ENCODE measurements at regions not wholly inside any gene's neighbourhood (a gene's known extent, or its start where the extent isn't known, plus 50 kb on each side); places are given as distances from the start of the nearest gene placed in this dataset.
A peak's percentile ranks its signal among the peaks of the same experiment; 100 is the strongest.

DNA sequence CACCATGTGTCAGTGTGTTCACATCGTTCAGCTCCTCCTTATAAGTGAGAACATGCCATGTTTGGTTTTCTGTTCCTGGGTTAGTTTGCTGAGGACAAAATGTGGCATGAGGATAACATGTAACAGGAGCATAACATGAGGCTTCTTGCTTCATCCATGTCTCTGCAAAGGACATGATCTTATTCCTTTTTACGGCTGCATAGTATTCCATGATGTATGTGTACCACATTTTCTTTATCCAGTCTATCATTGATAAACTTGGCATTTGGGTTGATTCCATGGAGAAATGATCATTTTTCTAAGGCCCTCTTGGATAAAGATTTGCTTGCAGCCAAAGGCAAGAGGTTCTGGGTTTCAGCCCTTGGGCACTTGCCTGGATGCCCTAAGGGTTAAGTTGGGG, 128.5 kb upstream of the ZEB1 start:
- DNase-seq = no peak
- Histone ChIP-seq H3K9me3 (no peaks in the 10 kb centered on the region), H3K27ac (no peak overlapping the region), H3K4me1 (peaks cover 5% of the 10 kb centered on the region), H3K36me3 (ENCODE audit: insufficient read depth in 1 of 2, low read depth in 1 of 2) (no peaks in the 10 kb centered on the region), H3K27me3 (ENCODE audit: insufficient read depth in 3 of 3, low read length in 2 of 3) (no peaks in the 10 kb centered on the region), H3K4me3 (no peak overlapping the region)
- TF ChIP-seq, protein P1, sequence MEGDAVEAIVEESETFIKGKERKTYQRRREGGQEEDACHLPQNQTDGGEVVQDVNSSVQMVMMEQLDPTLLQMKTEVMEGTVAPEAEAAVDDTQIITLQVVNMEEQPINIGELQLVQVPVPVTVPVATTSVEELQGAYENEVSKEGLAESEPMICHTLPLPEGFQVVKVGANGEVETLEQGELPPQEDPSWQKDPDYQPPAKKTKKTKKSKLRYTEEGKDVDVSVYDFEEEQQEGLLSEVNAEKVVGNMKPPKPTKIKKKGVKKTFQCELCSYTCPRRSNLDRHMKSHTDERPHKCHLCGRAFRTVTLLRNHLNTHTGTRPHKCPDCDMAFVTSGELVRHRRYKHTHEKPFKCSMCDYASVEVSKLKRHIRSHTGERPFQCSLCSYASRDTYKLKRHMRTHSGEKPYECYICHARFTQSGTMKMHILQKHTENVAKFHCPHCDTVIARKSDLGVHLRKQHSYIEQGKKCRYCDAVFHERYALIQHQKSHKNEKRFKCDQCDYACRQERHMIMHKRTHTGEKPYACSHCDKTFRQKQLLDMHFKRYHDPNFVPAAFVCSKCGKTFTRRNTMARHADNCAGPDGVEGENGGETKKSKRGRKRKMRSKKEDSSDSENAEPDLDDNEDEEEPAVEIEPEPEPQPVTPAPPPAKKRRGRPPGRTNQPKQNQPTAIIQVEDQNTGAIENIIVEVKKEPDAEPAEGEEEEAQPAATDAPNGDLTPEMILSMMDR (IDR thresholded peaks at IDR 0.05) = no peak
- 93 to 100% (median 98%) methylated on average over 2 of the region's 2 CpGs for WGBS, 3 donors
- no peak for ATAC-seq
- intact Hi-C loops (cut with DNase I) = no loop called here

- intact Hi-C loops (cut with DNase I) = no loop called here
- DNase-seq (no peak), ATAC-seq (no peak)
- TF ChIP-seq, protein P1 (IDR thresholded peaks at IDR 0.05) = no peak
- H3K36me3 ChIP-seq (ENCODE audit: insufficient read depth in 1 of 2, low read depth in 1 of 2) = no peaks in the 10 kb centered on the region
- H3K4me1 ChIP-seq = no peaks in the 10 kb centered on the region
- no peaks in the 10 kb centered on the region for H3K9me3 ChIP-seq
- H3K27me3 ChIP-seq (ENCODE audit: insufficient read depth in 3 of 3, low read length in 2 of 3) = no peaks in the 10 kb centered on the region
- no peak overlapping the region for H3K27ac ChIP-seq
- WGBS, 3 donors = 94 to 97% (median 96%) methylated on average over 6 of the region's 6 CpGs
- H3K4me3 ChIP-seq = no peak overlapping the region
Observed at GRCh38 chr10:31192475-31192874, 126.5 kb upstream of the ZEB1 start.

DNA sequence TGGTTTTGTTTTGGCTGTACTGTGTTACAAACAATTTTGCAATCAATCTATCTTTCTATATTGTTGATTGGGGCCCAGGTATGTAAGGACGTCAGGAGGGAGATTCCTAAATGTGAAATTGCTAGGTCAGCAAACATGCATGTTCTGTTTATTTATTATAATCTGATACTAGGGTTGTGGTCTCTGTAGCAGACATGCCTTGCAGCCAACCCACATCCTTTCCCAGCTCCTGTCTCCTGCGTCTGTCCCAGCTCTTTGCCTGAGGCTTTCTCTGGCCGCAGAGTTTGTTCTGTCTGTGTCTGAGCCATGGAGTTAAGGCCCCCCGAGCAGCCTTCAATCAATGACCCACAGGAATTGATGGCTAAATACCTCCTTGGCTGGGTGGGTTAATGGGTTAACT, 124.0 kb upstream of the ZEB1 start:
- DNase-seq (no peak), ATAC-seq (no peak)
- H3K4me1 ChIP-seq = no peaks in the 10 kb centered on the region
- intact Hi-C loops (cut with DNase I) = no loop called here
- H3K27ac ChIP-seq = no peak overlapping the region
- no peaks in the 10 kb centered on the region for H3K9me3 ChIP-seq
- H3K27me3 ChIP-seq (ENCODE audit: insufficient read depth in 3 of 3, low read length in 2 of 3) = no peaks in the 10 kb centered on the region
- no peaks in the 10 kb centered on the region for H3K36me3 ChIP-seq (ENCODE audit: insufficient read depth in 1 of 2, low read depth in 1 of 2)
- TF ChIP-seq, protein P1 (IDR thresholded peaks at IDR 0.05) = no peak
- no peak overlapping the region for H3K4me3 ChIP-seq
- WGBS, 3 donors = 82 to 95% (median 87%) methylated on average over 4 of the region's 4 CpGs

DNA sequence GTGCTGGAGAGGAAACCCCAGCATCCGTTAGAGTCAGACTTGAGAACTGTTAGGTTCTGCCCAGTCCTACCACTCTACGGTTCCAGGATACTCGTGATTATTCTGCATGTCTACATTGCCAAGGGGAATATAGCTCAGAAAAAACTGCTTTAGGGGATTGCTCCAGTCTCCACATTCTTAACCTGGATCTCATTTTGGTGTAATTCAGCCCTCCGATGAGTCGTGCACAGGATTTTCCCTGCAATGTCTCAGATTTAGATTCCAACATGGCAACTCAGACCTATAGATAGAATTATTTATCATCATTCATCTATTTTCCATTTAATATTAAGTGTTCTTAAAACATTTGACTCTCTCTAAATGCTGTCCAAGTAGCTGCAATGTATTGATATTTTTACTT, 121.1 kb upstream of the ZEB1 start:
- H3K27ac ChIP-seq = no peak overlapping the region
- no peak for DNase-seq
- TF ChIP-seq, protein P1 (IDR thresholded peaks at IDR 0.05) = no peak
- no peak overlapping the region for H3K4me3 ChIP-seq
- no peaks in the 10 kb centered on the region for H3K4me1 ChIP-seq
- no peak for ATAC-seq
- 66 to 87% (median 74%) methylated on average over 5 of the region's 5 CpGs for WGBS, 3 donors
- H3K27me3 ChIP-seq (ENCODE audit: insufficient read depth in 3 of 3, low read length in 2 of 3) = no peaks in the 10 kb centered on the region
- intact Hi-C loops (cut with DNase I) = no loop called here
- no peaks in the 10 kb centered on the region for H3K9me3 ChIP-seq
- no peaks in the 10 kb centered on the region for H3K36me3 ChIP-seq (ENCODE audit: insufficient read depth in 1 of 2, low read depth in 1 of 2)

DNA sequence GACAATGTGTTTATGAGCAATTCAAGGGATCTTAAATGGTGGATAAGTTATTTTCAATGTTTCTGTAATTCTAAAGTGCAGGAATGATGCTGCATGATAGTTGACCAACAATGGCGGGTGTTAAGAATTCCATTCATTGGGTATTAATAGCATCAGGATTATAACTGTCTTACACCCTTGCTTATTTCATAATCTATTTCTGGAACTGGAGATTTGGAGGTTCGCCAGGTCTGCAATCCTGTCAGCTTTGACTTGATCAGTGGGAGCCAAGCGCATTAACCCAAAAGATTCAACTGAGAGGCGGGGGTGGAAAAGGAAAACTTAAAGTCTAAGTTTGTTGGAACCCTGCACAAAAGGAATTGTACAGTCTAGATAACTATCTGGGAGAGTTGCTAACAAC, 114.9 kb upstream of the ZEB1 start:
- no peaks in the 10 kb centered on the region for H3K9me3 ChIP-seq
- H3K4me3 ChIP-seq = no peak overlapping the region
- WGBS, 3 donors = 16 to 20% (median 20%) methylated on average over 4 of the region's 4 CpGs
- peak overlapping the region; percentile 33 for H3K27ac ChIP-seq
- peaks cover 12% of the 10 kb centered on the region for H3K4me1 ChIP-seq
- TF ChIP-seq, protein P1 (IDR thresholded peaks at IDR 0.05) = no peak
- DNase-seq = peak; percentile 28 to 73
- intact Hi-C loops (cut with DNase I) = no loop called here
- peak; percentile 79 to 97 (median 90) for ATAC-seq
- H3K36me3 ChIP-seq (ENCODE audit: insufficient read depth in 1 of 2, low read depth in 1 of 2) = no peaks in the 10 kb centered on the region
- H3K27me3 ChIP-seq (ENCODE audit: insufficient read depth in 3 of 3, low read length in 2 of 3) = no peaks in the 10 kb centered on the region
